ENCODE measurements at regions not wholly inside any gene's neighbourhood (a gene's known extent, or its start where the extent isn't known, plus 50 kb on each side); places are given as distances from the start of the nearest gene placed in this dataset.

- Histone ChIP-seq H3K9ac (ENCODE audit: low read length) (no peak overlapping the region), H3K4me3 (ENCODE audit: low read length) (no peak overlapping the region), H3F3A (ENCODE audit: insufficient read depth, low read length) (no peaks in the 10 kb centered on the region), H3K9me3 (replicated peaks; ENCODE audit: insufficient read depth, low read length) (no peaks in the 10 kb centered on the region), H3K4me1 (ENCODE audit: low read length) (no peaks in the 10 kb centered on the region), H3K4me2 (ENCODE audit: low read depth, low read length) (no peak overlapping the region), H3K79me2 (ENCODE audit: low read length) (no peaks in the 10 kb centered on the region), H2AFZ (ENCODE audit: low read length) (no peak overlapping the region), H3K27ac (ENCODE audit: low read length) (no peak overlapping the region), H3K27me3 (replicated peaks; ENCODE audit: insufficient read depth, low read length) (no peaks in the 10 kb centered on the region), H3K36me3 (replicated peaks; ENCODE audit: insufficient read depth, low read length) (no peaks in the 10 kb centered on the region), H3K9me2 (replicated peaks; ENCODE audit: insufficient read depth, low read length) (no peaks in the 10 kb centered on the region), H4K20me1 (ENCODE audit: insufficient read depth, low read length) (no peaks in the 10 kb centered on the region)
- no peak for DNase-seq
- TF ChIP-seq CTCF (IDR thresholded peaks at IDR 0.05; ENCODE audit: low read length) (no peak), EZH2 (optimal IDR thresholded peaks at IDR 0.05; ENCODE audit: low read depth, low read length) (no peak), EZH2phosphoT487 (IDR thresholded peaks at IDR 0.05; ENCODE audit: low read length) (no peak)
Measured at GRCh38 chr20:24873025-24873620, 75.9 kb upstream of the CST7 start.

DNA sequence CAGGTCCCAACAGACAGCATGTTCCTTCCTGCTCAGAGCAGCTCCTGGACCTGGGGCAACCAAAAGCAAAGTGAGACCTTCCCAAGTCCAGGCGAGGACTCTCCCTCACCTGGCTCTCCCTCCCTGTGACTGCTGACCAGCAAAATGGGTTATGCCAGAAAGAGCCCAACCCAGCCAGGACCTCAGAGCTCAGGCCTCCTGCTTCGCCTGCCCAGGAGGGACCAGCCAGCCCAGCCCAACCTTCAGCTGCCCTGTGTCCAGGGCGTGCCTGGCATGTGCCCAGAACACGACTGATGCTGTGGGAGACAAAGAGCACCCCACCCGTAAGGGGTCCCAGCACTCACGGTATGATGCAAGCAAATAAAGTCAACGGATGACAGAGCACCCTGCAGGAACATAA, 74.0 kb upstream of the CST7 start:
- Histone ChIP-seq H3K79me2 (ENCODE audit: low read length) (no peaks in the 10 kb centered on the region), H3K4me2 (ENCODE audit: low read depth, low read length) (no peak overlapping the region), H3F3A (ENCODE audit: insufficient read depth, low read length) (no peaks in the 10 kb centered on the region), H2AFZ (ENCODE audit: low read length) (no peak overlapping the region), H3K36me3 (replicated peaks; ENCODE audit: insufficient read depth, low read length) (no peaks in the 10 kb centered on the region), H3K4me3 (ENCODE audit: low read length) (no peak overlapping the region), H3K27me3 (replicated peaks; ENCODE audit: insufficient read depth, low read length) (no peaks in the 10 kb centered on the region), H3K4me1 (ENCODE audit: low read length) (no peaks in the 10 kb centered on the region), H3K9me2 (replicated peaks; ENCODE audit: insufficient read depth, low read length) (no peaks in the 10 kb centered on the region), H3K9ac (ENCODE audit: low read length) (no peak overlapping the region), H3K9me3 (replicated peaks; ENCODE audit: insufficient read depth, low read length) (no peaks in the 10 kb centered on the region), H3K27ac (ENCODE audit: low read length) (no peak overlapping the region), H4K20me1 (ENCODE audit: insufficient read depth, low read length) (no peaks in the 10 kb centered on the region)
- DNase-seq: no peak
- no peak for TF ChIP-seq EZH2phosphoT487 (IDR thresholded peaks at IDR 0.05; ENCODE audit: low read length)
- no peak for TF ChIP-seq EZH2 (optimal IDR thresholded peaks at IDR 0.05; ENCODE audit: low read depth, low read length)
- TF ChIP-seq CTCF (IDR thresholded peaks at IDR 0.05; ENCODE audit: low read length): no peak

- Histone ChIP-seq H3K4me1 (ENCODE audit: low read length) (no peaks in the 10 kb centered on the region), H3F3A (ENCODE audit: insufficient read depth, low read length) (no peaks in the 10 kb centered on the region), H3K4me2 (ENCODE audit: low read depth, low read length) (no peak overlapping the region), H3K36me3 (replicated peaks; ENCODE audit: insufficient read depth, low read length) (no peaks in the 10 kb centered on the region), H3K9me2 (replicated peaks; ENCODE audit: insufficient read depth, low read length) (no peaks in the 10 kb centered on the region), H4K20me1 (ENCODE audit: insufficient read depth, low read length) (no peaks in the 10 kb centered on the region), H3K27me3 (replicated peaks; ENCODE audit: insufficient read depth, low read length) (no peaks in the 10 kb centered on the region), H3K4me3 (ENCODE audit: low read length) (no peak overlapping the region), H3K9me3 (replicated peaks; ENCODE audit: insufficient read depth, low read length) (no peaks in the 10 kb centered on the region), H3K9ac (ENCODE audit: low read length) (no peak overlapping the region), H2AFZ (ENCODE audit: low read length) (no peak overlapping the region), H3K79me2 (ENCODE audit: low read length) (no peaks in the 10 kb centered on the region), H3K27ac (ENCODE audit: low read length) (no peak overlapping the region)
- TF ChIP-seq EZH2phosphoT487 (IDR thresholded peaks at IDR 0.05; ENCODE audit: low read length) (no peak), CTCF (IDR thresholded peaks at IDR 0.05; ENCODE audit: low read length) (no peak), EZH2 (optimal IDR thresholded peaks at IDR 0.05; ENCODE audit: low read depth, low read length) (no peak)
- DNase-seq: no peak
Measured at GRCh38 chr20:24877652-24878051, 71.4 kb upstream of the CST7 start.
